ENCODE measurements at regions not wholly inside any gene's neighbourhood (a gene's known extent, or its start where the extent isn't known, plus 50 kb on each side); places are given as distances from the start of the nearest gene placed in this dataset.

DNA sequence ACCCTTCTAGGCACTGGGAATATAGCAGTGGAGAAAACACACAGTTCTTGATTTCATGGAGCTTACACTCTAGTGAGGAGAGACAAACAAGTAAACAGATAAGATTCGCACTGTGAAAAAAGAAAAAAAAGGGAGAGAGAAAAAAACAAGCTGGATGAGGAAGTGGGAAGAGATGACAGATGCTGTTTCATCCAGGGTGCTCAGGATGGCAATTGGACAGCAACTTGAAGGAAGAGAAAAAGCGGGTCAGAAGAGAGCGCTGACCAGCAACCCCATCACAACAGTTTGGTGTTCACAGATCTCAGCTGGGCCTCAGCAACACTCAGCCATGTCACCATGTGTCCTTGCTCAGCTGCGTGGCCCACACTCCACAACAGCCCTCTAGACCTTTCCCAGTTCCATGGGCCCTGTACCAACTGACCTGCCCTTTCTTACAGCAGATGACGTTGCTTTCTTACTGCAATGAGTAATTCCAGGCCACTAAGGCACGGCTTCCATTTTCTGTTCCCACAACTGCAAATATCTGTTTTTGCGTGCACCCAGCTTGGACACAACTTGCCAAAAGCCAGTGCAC, 230.8 kb downstream of the MEX3B start:
- Histone ChIP-seq H4K20me1 (replicated peaks; ENCODE audit: insufficient read depth) (no peaks in the 10 kb centered on the region; the same call in 1 of the 2 replicates), H3K4me1 (ENCODE audit: insufficient read depth) (no peaks in the 10 kb centered on the region), H3K36me3 (ENCODE audit: insufficient read depth) (no peaks in the 10 kb centered on the region), H3K27me3 (ENCODE audit: insufficient read depth) (no peaks in the 10 kb centered on the region), H2AFZ (no peak overlapping the region), H3K27ac (ENCODE audit: low read depth) (no peak overlapping the region), H3K4me3 (no peak overlapping the region), H3F3A (replicated peaks; ENCODE audit: low read depth) (no peaks in the 10 kb centered on the region), H3K4me2 (no peak overlapping the region), H3K79me2 (replicated peaks; ENCODE audit: insufficient read depth) (no peaks in the 10 kb centered on the region), H3K9me2 (ENCODE audit: insufficient read depth) (no peaks in the 10 kb centered on the region)
- Mint-ChIP-seq H3K27ac (no peak overlapping the region), H3K36me3 (ENCODE audit: low read depth) (no peaks in the 10 kb centered on the region), H3K9me3 (no peaks in the 10 kb centered on the region), H3K27me3 (ENCODE audit: insufficient read depth, low read depth, poor library complexity) (peaks cover 3% of the 10 kb centered on the region), H3K4me1 (peaks cover 3% of the 10 kb centered on the region; the same call in 2 of the 3 replicates), H3K4me3 (no peak overlapping the region)
- TF ChIP-seq, protein P1, sequence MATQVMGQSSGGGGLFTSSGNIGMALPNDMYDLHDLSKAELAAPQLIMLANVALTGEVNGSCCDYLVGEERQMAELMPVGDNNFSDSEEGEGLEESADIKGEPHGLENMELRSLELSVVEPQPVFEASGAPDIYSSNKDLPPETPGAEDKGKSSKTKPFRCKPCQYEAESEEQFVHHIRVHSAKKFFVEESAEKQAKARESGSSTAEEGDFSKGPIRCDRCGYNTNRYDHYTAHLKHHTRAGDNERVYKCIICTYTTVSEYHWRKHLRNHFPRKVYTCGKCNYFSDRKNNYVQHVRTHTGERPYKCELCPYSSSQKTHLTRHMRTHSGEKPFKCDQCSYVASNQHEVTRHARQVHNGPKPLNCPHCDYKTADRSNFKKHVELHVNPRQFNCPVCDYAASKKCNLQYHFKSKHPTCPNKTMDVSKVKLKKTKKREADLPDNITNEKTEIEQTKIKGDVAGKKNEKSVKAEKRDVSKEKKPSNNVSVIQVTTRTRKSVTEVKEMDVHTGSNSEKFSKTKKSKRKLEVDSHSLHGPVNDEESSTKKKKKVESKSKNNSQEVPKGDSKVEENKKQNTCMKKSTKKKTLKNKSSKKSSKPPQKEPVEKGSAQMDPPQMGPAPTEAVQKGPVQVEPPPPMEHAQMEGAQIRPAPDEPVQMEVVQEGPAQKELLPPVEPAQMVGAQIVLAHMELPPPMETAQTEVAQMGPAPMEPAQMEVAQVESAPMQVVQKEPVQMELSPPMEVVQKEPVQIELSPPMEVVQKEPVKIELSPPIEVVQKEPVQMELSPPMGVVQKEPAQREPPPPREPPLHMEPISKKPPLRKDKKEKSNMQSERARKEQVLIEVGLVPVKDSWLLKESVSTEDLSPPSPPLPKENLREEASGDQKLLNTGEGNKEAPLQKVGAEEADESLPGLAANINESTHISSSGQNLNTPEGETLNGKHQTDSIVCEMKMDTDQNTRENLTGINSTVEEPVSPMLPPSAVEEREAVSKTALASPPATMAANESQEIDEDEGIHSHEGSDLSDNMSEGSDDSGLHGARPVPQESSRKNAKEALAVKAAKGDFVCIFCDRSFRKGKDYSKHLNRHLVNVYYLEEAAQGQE (IDR thresholded peaks at IDR 0.05; ENCODE audit: unreplicated experiment) = no peak
- TF ChIP-seq ZNF114 (CRISPR knock-in tag; IDR thresholded peaks at IDR 0.05) (no peak), EZH2phosphoT487 (IDR thresholded peaks at IDR 0.05; ENCODE audit: unreplicated experiment) (no peak), STAT1 (IDR thresholded peaks at IDR 0.05; ENCODE audit: unreplicated experiment) (no peak), POLR2AphosphoS5 (IDR thresholded peaks at IDR 0.05; ENCODE audit: low read depth) (no peak), CREB1 (CRISPR knock-in tag; IDR thresholded peaks at IDR 0.05; ENCODE audit: low read depth) (no peak), ZNF331 (CRISPR knock-in tag; IDR thresholded peaks at IDR 0.05; ENCODE audit: low read depth) (no peak), JUNB (IDR thresholded peaks at IDR 0.05; ENCODE audit: unreplicated experiment) (no peak), EZH2 (IDR thresholded peaks at IDR 0.05; ENCODE audit: low read depth, unreplicated experiment) (no peak)
- TF ChIP-seq, protein P2, sequence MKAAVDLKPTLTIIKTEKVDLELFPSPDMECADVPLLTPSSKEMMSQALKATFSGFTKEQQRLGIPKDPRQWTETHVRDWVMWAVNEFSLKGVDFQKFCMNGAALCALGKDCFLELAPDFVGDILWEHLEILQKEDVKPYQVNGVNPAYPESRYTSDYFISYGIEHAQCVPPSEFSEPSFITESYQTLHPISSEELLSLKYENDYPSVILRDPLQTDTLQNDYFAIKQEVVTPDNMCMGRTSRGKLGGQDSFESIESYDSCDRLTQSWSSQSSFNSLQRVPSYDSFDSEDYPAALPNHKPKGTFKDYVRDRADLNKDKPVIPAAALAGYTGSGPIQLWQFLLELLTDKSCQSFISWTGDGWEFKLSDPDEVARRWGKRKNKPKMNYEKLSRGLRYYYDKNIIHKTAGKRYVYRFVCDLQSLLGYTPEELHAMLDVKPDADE (IDR thresholded peaks at IDR 0.05) = no peak
- DNase-seq (ENCODE audit: low spot score) = no peak
- no peak for ATAC-seq

DNA sequence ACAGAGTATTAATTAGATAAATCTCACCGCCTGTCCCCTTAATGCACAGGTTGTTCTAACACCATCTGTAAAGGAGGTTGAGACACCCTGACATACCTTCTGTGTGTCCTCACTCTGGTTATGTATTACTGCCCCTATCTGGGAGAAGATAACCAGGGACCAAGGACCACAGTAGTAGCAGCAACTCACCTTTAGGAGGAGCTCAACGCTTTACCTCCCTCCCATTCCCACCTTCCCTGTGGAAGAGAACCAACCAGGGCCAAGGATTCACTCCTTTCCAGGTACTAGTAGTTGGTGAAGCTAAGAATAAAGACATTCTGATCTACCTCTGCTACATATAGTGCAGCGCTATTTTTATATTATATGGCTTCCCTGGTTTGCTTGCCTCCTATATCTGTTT, 232.6 kb downstream of the MEX3B start:
- Histone ChIP-seq H2AFZ (no peak overlapping the region), H3K4me2 (no peak overlapping the region), H3K4me1 (ENCODE audit: insufficient read depth) (no peaks in the 10 kb centered on the region), H3F3A (replicated peaks; ENCODE audit: low read depth) (no peaks in the 10 kb centered on the region), H3K4me3 (no peak overlapping the region), H3K27me3 (ENCODE audit: insufficient read depth) (no peaks in the 10 kb centered on the region), H3K36me3 (ENCODE audit: insufficient read depth) (no peaks in the 10 kb centered on the region), H3K79me2 (replicated peaks; ENCODE audit: insufficient read depth) (no peaks in the 10 kb centered on the region), H3K27ac (ENCODE audit: low read depth) (no peak overlapping the region), H3K9me2 (ENCODE audit: insufficient read depth) (no peaks in the 10 kb centered on the region), H4K20me1 (replicated peaks; ENCODE audit: insufficient read depth) (no peaks in the 10 kb centered on the region; the same call in 1 of the 2 replicates)
- no peaks in the 10 kb centered on the region for H3K36me3 Mint-ChIP-seq (ENCODE audit: low read depth)
- H3K27ac Mint-ChIP-seq = no peak overlapping the region
- H3K4me1 Mint-ChIP-seq = peaks cover 9% of the 10 kb centered on the region; the same call in 2 of the 3 replicates
- ATAC-seq = peak; percentile 98
- no peaks in the 10 kb centered on the region for H3K27me3 Mint-ChIP-seq (ENCODE audit: insufficient read depth, low read depth, poor library complexity)
- H3K4me3 Mint-ChIP-seq = no peak overlapping the region
- DNase-seq (ENCODE audit: low spot score) = peak; percentile 85
- no peak for TF ChIP-seq POLR2AphosphoS5 (IDR thresholded peaks at IDR 0.05; ENCODE audit: low read depth)
- TF ChIP-seq, protein P3, sequence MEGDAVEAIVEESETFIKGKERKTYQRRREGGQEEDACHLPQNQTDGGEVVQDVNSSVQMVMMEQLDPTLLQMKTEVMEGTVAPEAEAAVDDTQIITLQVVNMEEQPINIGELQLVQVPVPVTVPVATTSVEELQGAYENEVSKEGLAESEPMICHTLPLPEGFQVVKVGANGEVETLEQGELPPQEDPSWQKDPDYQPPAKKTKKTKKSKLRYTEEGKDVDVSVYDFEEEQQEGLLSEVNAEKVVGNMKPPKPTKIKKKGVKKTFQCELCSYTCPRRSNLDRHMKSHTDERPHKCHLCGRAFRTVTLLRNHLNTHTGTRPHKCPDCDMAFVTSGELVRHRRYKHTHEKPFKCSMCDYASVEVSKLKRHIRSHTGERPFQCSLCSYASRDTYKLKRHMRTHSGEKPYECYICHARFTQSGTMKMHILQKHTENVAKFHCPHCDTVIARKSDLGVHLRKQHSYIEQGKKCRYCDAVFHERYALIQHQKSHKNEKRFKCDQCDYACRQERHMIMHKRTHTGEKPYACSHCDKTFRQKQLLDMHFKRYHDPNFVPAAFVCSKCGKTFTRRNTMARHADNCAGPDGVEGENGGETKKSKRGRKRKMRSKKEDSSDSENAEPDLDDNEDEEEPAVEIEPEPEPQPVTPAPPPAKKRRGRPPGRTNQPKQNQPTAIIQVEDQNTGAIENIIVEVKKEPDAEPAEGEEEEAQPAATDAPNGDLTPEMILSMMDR (conservative IDR thresholded peaks at IDR 0.05; ENCODE audit: low read depth in 2 of 2) = peak; percentile 70 to 89
- no peaks in the 10 kb centered on the region for H3K9me3 Mint-ChIP-seq

All from GM23338 (cell line).